Activated CD4-positive, alpha-beta T cell treated with anti-CD3 and anti-CD28 coated beads for 48 hours (primary cell): ENCODE measurements at regions not wholly inside any gene's neighbourhood (a gene's known extent, or its start where the extent isn't known, plus 50 kb on each side); places are given as distances from the start of the nearest gene placed in this dataset.

ENCODE experiments used
- DNase-seq: peaks from one replicate; pipeline ENCODE4 v3.0.0-alpha.2; 2020

DNA sequence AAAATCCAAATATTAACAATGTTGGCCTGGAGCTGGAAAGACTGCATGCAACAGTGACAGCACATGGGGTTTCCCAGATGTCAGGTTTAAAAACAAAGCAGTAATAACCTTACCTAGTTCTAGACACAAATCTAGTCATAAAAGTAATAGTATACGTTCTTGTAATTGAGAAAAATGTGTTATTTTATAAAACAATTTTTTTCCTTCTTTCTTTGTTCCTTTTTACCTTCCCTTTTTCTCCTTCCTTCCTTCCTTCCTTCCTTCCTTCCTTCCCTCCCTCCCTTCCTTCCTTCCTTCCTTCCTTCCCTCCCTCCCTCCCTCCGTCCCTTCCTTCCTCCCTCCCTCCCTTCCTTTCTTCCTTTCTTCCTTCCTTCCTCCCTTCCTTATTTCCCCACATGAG lies 242.7 kb upstream of the PDE10A start:
- no peak for DNase-seq

DNA sequence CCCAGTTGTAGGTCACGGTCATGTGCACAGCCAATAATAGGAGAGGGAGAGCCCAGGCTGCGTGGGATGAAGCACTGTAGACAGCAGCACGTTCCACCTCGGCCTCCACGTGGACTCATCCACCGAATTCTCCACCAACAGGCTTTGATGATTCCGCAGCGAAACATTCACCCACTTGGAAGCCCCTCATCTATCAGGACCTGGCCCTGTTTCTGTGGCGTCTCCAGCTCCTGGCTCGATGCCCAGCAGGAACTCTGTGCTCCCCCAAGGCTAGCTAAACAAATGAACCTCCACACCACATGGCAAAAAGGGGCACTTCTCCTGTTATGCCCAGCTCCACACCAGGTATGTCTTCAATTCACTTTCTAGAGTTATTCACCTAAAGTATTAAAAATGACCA lies 237.9 kb upstream of the PDE10A start:
- no peak for DNase-seq

DNA sequence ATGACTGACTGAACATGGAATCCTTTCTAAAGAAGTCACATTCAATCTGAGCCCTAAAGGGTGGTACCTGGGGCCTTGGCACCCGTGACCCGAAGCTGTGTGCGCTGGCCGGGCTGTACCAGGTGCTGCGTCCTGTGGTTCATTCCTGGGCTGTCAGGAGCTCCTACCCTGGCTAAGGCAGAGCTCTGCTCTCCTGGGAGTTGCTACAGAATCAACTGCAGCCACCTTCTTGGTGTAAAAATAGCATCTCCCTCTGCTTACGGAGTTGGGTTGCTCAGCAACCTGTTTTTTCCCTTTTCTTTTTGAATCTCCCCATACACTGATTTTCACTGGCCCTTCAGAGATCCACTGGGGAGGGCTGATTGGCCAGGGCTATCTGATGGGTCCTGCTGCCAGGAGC lies 236.6 kb upstream of the PDE10A start:
- DNase-seq = no peak

DNA sequence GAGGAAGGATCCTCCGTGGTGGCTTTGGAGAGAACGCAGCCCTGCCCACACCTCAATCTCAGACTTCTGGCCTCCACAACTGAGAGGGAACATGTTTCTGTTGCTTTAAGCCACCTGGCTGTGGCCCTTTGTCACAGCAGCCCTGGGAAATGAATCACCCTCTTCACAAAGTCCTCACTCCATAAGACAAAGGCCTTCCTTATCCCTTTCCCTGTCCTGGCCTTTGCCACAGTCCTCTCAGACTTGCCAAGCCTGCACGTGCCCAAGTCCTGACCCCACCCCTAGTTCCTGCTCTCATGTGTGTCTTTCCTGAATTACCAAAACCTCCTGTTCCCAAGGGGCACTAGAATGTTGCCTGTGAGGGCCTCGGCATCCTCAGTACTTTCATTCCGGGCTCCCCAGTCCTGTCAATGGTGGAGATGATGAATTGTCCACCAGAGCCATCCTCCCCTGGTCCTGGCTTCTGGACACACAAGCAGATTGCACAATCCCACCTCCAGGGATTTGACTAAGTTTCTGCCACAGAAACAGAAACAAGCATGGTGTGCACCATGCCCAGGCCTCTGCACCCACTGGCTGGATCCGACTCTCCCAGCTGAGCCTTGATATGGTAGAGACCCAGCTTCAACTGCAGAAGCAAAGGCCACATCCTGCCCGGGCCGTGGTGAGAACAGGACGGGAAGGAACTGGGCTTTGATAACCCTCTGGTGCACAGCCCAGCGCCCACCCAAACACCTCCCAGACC lies 232.6 kb upstream of the PDE10A start:
- no peak for DNase-seq

DNA sequence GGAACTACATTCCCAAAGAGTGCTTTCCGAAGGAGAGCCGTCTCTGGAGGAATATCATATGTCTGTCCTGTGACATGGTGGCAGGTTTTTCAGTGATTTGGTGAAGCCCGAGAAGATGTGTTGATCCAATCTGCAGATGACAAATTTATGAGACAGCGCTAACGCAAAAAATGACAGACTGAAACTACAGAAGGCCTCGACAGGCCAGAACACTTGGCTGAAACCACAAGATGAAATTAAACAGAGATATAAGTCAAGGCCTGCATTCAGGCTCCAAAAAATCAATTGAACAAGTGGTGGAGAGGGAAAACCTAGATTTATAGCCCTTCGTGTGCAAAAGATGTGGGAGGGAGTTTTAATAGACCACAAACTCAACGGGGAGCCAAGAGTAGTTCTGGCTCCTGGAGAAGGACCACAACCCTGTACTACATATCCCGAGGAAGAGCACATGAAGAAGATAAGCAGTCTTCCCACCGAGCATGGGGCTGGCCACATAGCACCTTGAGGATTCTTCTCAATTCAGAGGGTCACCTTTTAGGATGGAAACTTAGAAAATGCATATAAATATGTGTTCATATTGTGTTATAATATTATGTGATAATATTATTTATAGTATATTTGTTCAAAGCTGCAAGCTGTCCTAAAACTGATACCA lies 231.3 kb upstream of the PDE10A start:
- no peak for DNase-seq

DNA sequence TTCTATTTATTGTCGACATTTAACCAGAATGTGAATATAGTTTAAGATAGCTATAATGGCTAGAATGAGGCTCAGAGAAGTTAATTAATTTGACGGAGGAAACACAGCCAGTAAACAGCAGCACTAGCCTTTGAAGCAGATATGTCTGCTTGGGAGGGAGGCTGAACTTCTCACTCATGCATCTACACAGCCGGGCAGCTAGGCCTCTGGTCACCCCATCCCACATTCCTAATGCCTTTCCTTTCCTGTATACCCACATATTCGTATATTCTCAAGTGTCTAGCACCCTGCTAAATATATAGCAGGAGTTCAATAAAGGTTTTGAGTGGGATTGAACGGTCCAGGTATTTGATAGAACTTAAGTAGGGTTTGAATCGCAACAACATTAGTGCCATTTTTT lies 230.4 kb upstream of the PDE10A start:
- no peak for DNase-seq

DNA sequence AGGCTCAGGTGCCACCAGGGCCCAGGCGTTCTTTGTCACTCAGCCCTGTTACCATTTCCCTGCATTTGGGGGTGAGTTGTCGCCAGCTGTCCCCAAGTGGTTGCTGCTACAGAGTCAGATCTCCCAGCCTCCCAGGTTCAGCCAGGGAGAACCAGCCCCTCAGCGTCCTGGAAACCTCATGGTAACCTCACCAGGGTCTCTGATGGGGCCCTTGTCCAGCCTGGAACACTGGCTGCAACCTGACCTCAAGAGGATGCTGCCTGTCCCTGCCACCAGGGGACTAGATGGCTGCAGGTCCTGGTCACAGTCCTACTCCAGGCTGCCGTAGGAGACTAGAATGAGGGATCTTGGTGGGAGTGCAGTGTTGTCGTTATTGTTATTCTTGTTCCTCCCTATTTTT lies 228.3 kb upstream of the PDE10A start:
- no peak for DNase-seq

DNA sequence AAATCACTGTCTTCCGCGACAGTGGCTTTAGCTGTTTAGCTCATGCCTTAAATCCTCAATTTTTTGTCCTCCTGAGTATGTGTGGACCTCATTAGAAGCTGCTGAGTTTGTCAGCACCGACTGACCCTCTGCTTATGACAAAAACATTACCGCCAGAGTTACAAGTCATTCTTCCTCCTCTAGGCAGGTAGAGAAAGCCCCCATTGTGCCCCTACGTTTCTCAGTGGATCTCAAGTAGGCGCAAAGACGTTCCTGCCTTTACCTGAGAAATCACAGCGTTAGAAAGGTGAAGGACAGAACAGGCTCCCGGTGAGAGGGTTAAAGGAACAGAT lies 227.3 kb upstream of the PDE10A start:
- DNase-seq = no peak

DNA sequence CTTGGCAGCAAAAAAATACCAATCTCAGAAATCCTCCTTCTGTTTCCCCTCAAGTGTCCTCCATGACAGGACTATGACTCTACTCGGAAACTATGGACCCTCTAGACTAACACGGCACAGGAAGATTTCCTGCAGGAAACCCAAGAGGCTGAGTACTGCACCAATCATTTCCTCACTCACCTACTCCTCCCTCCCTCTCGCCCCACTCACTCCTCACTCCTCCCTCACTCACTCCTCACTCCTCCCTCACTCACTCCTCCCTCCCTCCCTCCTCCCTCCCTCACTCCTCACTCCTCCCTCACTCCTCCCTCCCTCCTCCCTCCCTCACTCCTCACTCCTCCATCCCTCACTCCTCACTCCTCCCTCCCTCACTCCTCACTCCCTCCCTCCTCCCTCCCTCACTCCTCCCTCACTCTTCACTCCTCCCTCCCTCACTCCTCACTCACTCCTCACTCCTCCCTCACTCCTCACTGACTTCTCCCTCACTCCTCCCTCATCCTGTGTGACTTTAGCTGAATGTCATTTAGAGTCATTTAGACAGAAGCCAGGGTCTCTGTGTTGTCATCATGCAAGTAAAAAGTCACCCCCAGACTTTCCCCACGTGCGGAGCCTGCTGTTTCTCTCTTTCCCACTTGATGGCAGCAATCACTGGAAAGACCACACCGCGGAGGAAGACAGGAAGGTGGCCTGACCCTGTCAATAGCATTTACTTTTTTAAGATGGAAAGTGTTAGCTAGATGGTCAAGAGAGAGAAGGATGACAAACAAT lies 226.8 kb upstream of the PDE10A start:
- DNase-seq = peak; percentile 29

DNA sequence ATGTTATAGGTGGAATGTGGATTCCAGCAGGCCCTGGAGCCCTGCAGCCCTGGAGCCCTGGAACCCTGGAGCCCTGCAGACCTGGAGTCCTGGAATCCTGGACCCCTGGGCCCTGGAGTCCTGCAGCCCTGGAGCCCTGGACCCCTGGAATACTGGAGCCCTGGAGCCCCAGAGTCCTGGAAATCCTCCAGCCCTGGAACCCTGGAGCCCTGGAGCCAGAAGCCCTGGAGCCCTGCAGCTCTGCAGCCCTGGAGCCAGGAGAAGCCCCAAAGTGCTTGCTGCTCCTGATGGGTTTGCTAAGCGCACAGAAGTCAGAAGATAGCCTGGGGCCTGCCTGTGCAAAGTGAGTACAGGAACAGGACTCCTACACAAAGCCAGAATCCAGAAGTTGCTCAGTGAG lies 223.1 kb upstream of the PDE10A start:
- DNase-seq = no peak

DNA sequence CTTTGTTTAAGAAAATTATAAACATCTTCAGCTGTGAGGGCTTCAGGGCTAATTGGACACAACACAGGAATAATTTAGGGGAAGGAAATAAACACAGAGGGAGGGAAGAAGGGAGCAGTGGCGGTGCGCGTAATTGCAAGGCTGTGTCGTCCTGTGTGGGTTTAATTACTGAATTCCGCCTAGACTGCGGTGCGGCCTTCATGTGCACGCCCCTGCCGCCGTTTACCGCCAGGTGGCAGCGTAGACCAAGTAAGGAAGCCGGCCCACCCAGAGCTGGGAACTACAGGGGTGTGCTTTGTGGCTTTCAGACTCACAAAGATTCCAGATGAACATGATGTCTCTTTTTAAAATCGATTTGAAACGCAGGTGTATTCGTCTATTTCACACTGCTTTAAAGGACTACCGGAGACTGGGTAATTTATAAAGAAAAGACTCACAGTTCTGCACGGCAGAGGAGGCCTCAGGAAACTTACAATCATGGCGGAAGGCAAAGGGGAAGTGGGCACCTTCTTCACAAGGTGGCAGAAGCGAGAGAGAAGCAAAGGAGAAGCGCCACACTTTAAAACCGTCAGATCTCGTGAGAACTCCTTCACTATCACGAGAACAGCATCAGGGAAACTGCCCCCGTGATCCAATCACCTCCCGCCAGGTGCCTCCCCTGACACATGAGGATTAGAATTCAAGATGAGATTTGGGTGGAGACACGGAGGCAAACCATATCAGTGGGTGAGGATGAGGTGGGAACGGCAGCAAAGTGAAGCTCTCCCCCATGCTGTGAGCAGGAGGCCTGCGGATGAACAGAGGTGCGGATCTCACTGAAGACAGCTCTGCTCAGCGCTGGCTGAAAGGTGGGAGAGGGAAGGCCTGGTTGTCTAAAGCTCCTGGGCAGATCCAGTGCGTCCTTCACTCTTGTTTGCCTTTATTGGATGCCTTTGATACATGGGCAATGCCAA lies 222.0 kb upstream of the PDE10A start:
- peak; percentile 85 for DNase-seq

DNA sequence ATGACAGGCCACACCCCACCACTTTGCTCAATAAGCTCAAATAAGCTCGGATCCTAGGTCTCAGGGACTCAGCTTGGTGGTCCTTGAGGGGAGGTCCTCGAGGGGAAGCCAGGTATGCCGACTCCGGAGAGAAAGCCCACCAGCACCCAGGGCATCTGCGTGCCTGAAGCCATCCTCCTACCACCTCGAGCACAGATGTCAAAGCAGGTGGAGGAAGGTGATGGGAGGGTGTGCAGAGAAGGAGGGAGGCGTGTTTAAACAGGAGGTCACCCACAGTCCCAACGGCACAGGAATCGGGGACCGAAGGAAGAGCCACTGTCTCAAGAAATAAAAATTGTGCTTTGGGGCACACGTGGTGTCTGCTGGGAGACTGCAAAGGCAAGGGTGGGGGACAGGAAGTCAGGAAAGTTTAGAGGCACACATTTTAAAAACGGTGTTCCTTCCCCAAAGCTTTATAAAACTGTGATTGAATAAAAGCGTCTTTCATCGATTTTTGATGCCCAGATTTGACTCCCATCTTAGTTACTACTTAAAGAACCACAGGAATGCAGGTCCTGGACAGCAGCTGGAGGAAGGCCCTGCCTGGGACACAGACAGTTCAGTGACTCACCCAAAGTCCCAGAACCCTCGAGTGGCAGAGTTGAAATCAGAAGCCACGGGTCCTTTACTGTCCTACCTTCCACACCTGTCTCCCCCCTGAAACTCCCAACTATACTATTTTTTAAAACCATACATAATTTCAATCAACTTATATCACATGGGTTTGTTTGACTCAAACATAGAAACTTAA lies 221.0 kb upstream of the PDE10A start:
- no peak for DNase-seq

DNA sequence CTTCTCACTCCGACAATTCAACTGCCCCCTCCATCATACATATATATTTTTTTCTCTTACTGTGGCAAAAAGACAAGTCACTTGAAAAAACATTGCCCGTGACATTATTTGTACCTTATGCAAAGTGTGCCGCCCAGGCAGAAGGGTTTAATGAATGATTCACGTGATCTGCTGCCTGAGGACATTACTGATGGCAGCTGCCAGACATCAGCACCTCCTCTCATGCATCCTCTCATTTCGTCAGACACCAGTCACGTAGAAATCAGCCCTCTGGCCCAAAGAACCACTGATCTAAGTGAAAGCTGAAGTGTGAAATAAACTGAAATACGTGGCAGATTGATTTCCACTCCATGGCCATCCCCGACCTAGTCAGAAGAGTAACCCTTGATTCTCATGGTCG lies 218.8 kb upstream of the PDE10A start:
- no peak for DNase-seq

DNA sequence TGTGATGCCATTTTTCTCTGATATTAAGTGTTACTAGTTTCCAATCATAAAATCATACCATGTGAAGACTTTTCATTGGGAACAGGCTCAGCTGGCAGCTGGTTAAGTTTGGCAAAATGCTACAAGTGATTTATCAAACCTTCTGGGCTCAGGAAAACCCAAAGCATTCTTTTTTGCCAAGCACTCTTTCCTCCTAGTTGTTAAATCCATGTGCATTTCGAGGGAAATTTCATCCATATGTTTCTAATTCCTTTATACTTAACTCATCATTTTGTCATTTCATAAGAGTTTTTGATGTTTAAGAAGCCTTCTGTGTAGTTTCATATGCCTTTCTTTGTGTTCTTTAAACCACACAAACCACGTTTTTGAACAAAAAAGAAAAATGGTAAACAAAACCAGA lies 217.6 kb upstream of the PDE10A start:
- DNase-seq = no peak

DNA sequence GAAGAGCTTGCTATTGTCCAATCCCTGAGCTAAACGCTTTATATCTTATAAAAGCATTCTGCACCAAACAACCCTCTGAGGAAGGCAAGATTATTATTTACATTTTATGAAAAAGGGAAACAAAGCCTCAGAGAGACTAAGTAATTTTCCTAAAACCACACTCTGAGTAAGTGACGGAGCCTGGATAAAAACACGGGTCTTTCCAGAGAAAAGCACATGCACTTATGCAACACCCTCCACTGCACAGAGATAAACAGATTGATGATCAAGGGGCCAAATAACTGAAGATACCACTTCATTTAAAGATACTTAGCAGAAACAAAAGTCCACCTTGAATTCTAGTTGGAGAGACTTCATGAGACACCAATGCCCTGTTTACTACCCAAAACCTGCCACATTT lies 214.7 kb upstream of the PDE10A start:
- no peak for DNase-seq

DNA sequence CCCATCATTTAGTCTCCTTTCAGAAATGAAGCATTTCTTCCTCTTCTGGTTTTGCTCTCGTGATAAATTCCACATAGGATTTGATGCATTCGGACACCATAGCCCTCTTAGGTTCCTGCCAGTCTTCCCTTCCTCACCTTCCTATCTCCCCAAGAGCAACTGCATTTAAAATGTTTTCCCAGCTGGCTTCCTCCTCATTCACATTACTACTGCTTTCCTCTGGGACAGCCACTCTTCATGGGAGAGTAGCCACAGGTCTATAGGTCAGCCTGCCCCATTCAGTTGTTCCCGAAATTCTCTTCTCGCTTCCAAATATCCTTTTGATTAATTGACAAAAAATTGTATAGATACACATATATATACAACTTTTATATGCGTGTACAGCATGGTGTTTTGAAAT lies 214.2 kb upstream of the PDE10A start:
- DNase-seq = no peak

DNA sequence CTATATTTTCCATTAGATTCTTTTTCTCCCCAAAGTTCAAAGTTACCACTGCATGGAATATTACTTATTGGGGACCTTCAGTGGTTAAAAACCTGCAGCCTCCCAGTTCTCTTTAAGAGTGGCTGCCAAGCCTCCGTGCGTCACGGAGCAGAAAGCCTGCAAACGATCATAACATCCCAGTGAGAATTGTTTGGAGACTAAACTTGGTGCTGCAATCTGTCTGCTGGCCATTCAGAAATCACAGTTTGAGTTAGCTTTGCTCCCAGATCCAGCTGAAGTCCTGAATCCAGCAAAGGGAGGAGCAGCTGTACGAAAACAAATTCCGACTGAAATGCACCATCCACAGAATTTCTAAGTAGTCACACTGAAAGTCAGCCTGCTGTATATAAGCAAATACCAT lies 213.5 kb upstream of the PDE10A start:
- no peak for DNase-seq

DNA sequence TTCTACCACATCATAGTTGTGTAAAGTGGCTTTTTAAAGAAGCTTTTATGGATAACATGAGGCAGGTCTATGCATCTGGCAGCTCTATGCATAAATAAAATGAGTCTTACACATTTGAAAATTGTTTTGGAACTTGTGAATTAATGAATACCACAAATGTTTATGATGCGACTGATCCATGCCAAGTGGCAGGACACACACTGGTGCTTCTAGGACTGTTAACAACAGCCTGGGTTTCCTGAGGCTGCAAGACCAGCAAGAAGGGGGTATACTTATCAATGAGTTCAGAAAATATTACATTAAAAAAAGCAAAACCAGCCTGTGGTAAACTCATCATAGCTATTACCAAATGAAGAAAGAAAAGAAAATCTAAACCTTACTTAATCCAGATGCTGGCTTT lies 212.9 kb upstream of the PDE10A start:
- no peak for DNase-seq

DNA sequence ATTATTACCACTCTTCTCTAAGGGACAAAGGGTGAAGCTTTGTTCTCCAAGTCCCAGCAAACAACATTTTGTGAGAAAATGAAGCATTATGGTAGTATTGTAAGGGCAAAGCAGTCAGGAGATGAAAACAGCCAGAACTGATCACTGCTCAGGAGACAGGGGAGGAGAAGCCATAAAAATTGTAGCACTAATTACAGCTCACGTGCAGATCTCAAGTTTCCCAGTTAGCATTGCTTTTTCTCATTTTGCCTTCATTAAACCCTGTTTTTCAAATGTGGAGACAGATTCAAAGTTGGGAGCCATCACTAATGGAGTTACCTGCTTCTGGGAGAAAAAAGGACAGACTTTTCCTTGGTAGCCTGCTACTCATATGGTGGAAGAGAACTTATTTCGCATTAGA lies 210.9 kb upstream of the PDE10A start:
- DNase-seq = no peak

DNA sequence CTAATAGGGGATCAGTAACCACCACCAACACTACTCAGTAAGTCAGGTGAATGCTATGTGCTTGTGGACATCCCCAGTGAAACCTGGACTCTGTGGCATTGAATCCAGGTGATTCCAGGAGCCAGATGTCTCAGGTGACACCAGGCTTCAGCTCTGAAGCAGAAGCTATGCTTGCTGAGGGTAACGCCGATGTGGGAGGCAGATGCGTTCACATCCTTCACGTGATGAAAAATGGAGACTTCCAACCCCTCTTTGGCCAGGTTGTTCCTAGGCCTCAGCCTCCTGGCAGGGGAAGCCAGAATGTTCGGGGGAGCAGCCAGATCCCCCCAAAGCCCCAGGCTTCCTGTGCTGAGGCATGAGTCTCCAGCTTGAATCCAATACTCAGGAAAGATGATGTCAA lies 209.8 kb upstream of the PDE10A start:
- DNase-seq = no peak

DNA sequence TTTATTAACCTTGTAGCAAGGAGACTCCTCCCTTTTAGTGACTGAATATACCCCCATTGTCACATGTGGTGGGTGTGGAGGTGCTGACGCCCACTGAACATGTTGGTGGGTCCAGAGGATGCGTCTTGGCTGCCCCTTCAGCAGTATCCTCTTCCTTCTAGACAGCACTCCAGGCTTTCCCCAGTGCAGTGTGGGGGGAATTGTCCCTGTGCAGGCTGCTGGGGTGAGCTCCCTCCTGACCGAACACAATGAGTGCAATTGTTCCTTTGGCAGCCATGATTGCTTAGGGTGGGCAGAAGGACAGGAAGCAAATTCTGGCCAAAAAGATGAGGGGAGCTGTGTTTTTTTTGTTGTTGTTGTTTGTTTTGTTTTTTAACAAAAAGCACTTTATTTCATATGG lies 209.3 kb upstream of the PDE10A start:
- DNase-seq = no peak

DNA sequence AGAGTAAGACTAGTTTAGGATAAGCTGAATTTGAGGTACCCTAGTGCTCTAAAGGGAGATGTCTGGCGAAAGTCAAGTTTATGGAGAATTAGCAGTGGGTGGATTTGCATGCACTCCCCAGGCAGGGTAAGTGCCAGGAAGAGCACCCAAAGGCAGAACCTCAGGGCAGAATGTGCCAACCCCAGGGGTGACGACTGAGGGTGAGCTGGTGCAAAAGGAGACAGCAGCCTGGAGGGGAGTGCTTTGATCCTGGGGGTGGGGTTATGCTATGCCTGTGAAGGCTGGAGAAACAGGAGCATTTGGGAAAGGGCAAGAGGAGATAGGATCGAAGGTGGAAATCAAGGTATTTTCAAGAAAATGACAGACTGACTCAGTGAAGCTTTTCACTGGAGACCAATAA lies 208.5 kb upstream of the PDE10A start:
- DNase-seq = no peak
